ENCODE measurements at regions not wholly inside any gene's neighbourhood (a gene's known extent, or its start where the extent isn't known, plus 50 kb on each side); places are given as distances from the start of the nearest gene placed in this dataset.

GRCh38 chr10:120022357-120022756 is 129.8 kb downstream of the SEC23IP start:
- TF ChIP-seq CTCF (IDR thresholded peaks at IDR 0.05) (no peak), POLR2A (IDR thresholded peaks at IDR 0.05) (no peak)
